ENCODE measurements at regions not wholly inside any gene's neighbourhood (a gene's known extent, or its start where the extent isn't known, plus 50 kb on each side); places are given as distances from the start of the nearest gene placed in this dataset.
"Not testable (repeated sequence)": the region's sequence is repeated elsewhere in the genome, so short reads cannot be mapped to it uniquely, and the experiment has no call there.

DNA sequence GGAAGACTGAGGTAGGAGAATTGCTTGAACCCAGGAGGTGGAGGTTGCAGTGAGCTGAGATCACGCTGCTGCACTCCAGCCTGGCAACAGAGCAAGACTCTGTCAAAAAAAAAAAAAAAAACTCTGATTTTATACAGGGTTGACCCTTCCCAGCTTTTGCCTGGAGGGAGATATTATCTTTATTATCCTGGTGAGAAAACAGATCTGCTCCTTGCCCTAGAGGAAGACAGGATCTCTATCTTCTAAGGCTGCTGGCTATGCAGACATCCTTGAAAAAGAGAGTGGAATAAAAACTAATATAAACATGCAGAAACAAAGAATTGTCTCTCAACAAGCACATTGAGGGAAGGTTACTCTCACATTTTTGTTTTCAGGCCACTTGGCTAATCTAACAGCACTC, 1503.4 kb upstream of the WWC1 start:
- no peaks in the 10 kb centered on the region for H3K36me3 ChIP-seq (replicated peaks in 1 of 2)
- TF ChIP-seq, protein P1, sequence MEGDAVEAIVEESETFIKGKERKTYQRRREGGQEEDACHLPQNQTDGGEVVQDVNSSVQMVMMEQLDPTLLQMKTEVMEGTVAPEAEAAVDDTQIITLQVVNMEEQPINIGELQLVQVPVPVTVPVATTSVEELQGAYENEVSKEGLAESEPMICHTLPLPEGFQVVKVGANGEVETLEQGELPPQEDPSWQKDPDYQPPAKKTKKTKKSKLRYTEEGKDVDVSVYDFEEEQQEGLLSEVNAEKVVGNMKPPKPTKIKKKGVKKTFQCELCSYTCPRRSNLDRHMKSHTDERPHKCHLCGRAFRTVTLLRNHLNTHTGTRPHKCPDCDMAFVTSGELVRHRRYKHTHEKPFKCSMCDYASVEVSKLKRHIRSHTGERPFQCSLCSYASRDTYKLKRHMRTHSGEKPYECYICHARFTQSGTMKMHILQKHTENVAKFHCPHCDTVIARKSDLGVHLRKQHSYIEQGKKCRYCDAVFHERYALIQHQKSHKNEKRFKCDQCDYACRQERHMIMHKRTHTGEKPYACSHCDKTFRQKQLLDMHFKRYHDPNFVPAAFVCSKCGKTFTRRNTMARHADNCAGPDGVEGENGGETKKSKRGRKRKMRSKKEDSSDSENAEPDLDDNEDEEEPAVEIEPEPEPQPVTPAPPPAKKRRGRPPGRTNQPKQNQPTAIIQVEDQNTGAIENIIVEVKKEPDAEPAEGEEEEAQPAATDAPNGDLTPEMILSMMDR (IDR thresholded peaks at IDR 0.05): no peak
- TF ChIP-seq POLR2A (IDR thresholded peaks at IDR 0.05): no peak
- DNase-seq: no peak
- H3K9me3 ChIP-seq (replicated peaks in 1 of 3): no peaks in the 10 kb centered on the region
- no peaks in the 10 kb centered on the region for H3K4me1 ChIP-seq (replicated peaks in 1 of 2)
- H3K4me3 ChIP-seq: no peak overlapping the region
- WGBS, 4 donors: 35 to 79% (median 66%) methylated on average over 1 of the region's 1 CpG
- no peaks in the 10 kb centered on the region for H3K27me3 ChIP-seq
- intact Hi-C loops (cut with DNase I): no loop called here
- H3K27ac ChIP-seq: no peak overlapping the region

- H3K4me3 ChIP-seq: no peak overlapping the region
- H3K27ac ChIP-seq: no peak overlapping the region
- no peak for DNase-seq
- H3K27me3 ChIP-seq: no peaks in the 10 kb centered on the region
- no peaks in the 10 kb centered on the region for H3K4me1 ChIP-seq (replicated peaks in 1 of 2)
- H3K36me3 ChIP-seq (replicated peaks in 1 of 2): no peaks in the 10 kb centered on the region
- 43 to 50% (median 46%) methylated on average over 3 of the region's 3 CpGs for WGBS, 4 donors
- TF ChIP-seq, protein P1 (IDR thresholded peaks at IDR 0.05): no peak
- no peak for TF ChIP-seq POLR2A (IDR thresholded peaks at IDR 0.05)
- no peaks in the 10 kb centered on the region for H3K9me3 ChIP-seq (replicated peaks in 1 of 3)
- intact Hi-C loops (cut with DNase I): no loop called here
Measured at GRCh38 chr5:166795756-166796155, 1495.7 kb upstream of the WWC1 start.

- Histone ChIP-seq H3K36me3 (replicated peaks in 1 of 2) (no peaks in the 10 kb centered on the region), H3K4me3 (no peak overlapping the region), H3K9me3 (replicated peaks in 1 of 3) (no peaks in the 10 kb centered on the region), H3K27ac (no peak overlapping the region), H3K4me1 (replicated peaks in 1 of 2) (no peaks in the 10 kb centered on the region), H3K27me3 (no peaks in the 10 kb centered on the region)
- 57 to 66% (median 61%) methylated on average over 1 of the region's 1 CpG for WGBS, 4 donors
- TF ChIP-seq POLR2A (IDR thresholded peaks at IDR 0.05): no peak
- TF ChIP-seq, protein P1 (IDR thresholded peaks at IDR 0.05): no peak
- DNase-seq: no peak
- intact Hi-C loops (cut with DNase I): no loop called here
Measured at GRCh38 chr5:166803058-166803457, 1488.4 kb upstream of the WWC1 start.

- 76 to 86% (median 80%) methylated on average over 6 of the region's 6 CpGs for WGBS, 4 donors
- H3K4me3 ChIP-seq; H3K9me3 ChIP-seq (replicated peaks in 1 of 3); H3K4me1 ChIP-seq (replicated peaks in 1 of 2); H3K27ac ChIP-seq; intact Hi-C loops (cut with DNase I); DNase-seq; H3K27me3 ChIP-seq; H3K36me3 ChIP-seq (replicated peaks in 1 of 2): not testable (repeated sequence)
Measured at GRCh38 chr5:166804223-166804622, 1487.2 kb upstream of the WWC1 start.

- H3K36me3 ChIP-seq (replicated peaks in 1 of 2); H3K27ac ChIP-seq; H3K4me3 ChIP-seq; H3K27me3 ChIP-seq; H3K4me1 ChIP-seq (replicated peaks in 1 of 2); DNase-seq; H3K9me3 ChIP-seq (replicated peaks in 1 of 3); intact Hi-C loops (cut with DNase I): not testable (repeated sequence)
- WGBS, 4 donors: 83 to 96% (median 87%) methylated on average over 5 to 6 of the region's 6 CpGs
Measured at GRCh38 chr5:166804693-166805092, 1486.8 kb upstream of the WWC1 start.

DNA sequence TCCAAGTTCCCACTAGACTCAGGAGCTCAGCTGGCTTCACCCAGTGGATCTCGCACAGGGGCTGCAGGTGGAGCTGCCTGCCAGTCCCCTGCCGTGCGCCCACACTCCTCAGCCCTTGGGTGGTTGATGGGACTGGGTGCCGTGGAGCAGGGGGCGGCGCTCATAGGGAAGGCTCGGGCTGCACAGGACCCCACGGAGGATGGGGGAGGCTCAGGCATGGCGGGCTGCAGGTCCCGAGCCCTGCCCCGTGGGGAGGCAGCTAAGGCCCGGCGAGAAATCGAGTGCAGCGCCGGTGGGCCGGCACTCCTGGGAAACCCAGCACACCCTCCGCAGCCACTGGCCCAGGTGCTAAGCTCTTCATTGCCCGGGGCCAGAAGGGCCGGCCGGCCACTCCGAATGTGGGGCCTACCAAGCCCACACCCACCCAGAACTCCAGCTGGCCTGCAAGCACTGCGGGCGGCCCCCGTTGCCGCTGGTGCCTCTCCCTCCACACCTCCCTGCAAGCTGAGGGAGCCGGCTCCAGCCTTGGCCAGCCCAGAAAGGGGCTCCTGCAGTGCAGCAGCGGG, 1481.3 kb upstream of the WWC1 start:
- H3K27ac ChIP-seq; H3K4me3 ChIP-seq; H3K9me3 ChIP-seq (replicated peaks in 1 of 3); H3K4me1 ChIP-seq (replicated peaks in 1 of 2); DNase-seq; H3K36me3 ChIP-seq (replicated peaks in 1 of 2); H3K27me3 ChIP-seq; intact Hi-C loops (cut with DNase I): not testable (repeated sequence)
- WGBS, 4 donors: 81 to 92% (median 91%) methylated on average over 13 to 28 of the region's 28 CpGs
